B cell (primary cell): ENCODE measurements at regions not wholly inside any gene's neighbourhood (a gene's known extent, or its start where the extent isn't known, plus 50 kb on each side); places are given as distances from the start of the nearest gene placed in this dataset.

Experiments
- ATAC-seq: fragments of 200-7000 bp; cut with Tn5 transposase; one replicate; pipeline ENCODE4 v1.10.0; 2021; ENCODE audit warnings: low read depth, mild to moderate bottlenecking, moderate number of reproducible peaks, moderate library complexity
- CTCF ChIA-PET: fragments of 350-600 bp; sonication (Branson Sonifier 250); formaldehyde crosslinking; loops from one replicate; lab custom pipeline; 2021; ENCODE audit warnings: antibody characterized with exemption, inconsistent platforms; lab: Charles Lee
- POLR2A ChIA-PET: fragments of 350-600 bp; sonication (Branson Sonifier 250); formaldehyde crosslinking; loops from one replicate; lab custom pipeline; 2021; ENCODE audit warnings: antibody characterized with exemption; lab: Charles Lee
- DNase-seq: peaks from one replicate; pipeline ENCODE4 v3.0.0; 2013
- H2AFZ ChIP-seq: 2 replicates; pipeline ENCODE4 v1.6.1; 2012; ENCODE audit warnings: mild to moderate bottlenecking, low read depth, low read length; ENCODE audit not compliant: insufficient read depth, poor library complexity, severe bottlenecking
- H3K27ac ChIP-seq, 2 donors: 1 replicate in 1 of 2; 2 replicates in 1 of 2; pipeline ENCODE4 v1.5.1; 2012 to 2013; ENCODE audit warnings: low read length in 2 of 2, mild to moderate bottlenecking in 2 of 2, moderate library complexity in 1 of 2
- H3K27me3 ChIP-seq, 4 experiments: fragments of 200-600 bp in 1 of 4; sonication (generic) in 1 of 4; replicated peaks in 1 of 4; 1 replicate in 2 of 4; 2 replicates in 2 of 4; pipeline versions ENCODE4 v1.6.1 to v1.7.0; 2013 to 2016; ENCODE audit warnings: low read length in 3 of 4, mild to moderate bottlenecking in 2 of 4, mixed read lengths in 1 of 4, moderate library complexity in 1 of 4; ENCODE audit not compliant: insufficient read depth in 4 of 4, control insufficient read depth in 3 of 4; ENCODE audit errors: control extremely low read depth in 1 of 4
- H3K36me3 ChIP-seq, 2 experiments: replicated peaks in 1 of 2; 1 replicate in 1 of 2; 2 replicates in 1 of 2; pipeline versions ENCODE4 v1.6.1 to v1.7.1; 2013; ENCODE audit warnings: low read length in 1 of 2; ENCODE audit not compliant: insufficient read depth in 2 of 2, control insufficient read depth in 1 of 2; ENCODE audit errors: control extremely low read depth in 1 of 2, extremely low read depth in 1 of 2
- H3K4me1 ChIP-seq, 2 donors: fragments of 200-600 bp in 1 of 2; sonication (generic) in 1 of 2; 1 replicate in 1 of 2; 2 replicates in 1 of 2; pipeline versions ENCODE4 v1.5.1 to v1.6.1; 2013 to 2017; ENCODE audit warnings: low read length in 2 of 2; ENCODE audit not compliant: control insufficient read depth in 2 of 2, insufficient read depth in 2 of 2
- H3K4me2 ChIP-seq: replicated peaks from 2 replicates; pipeline ENCODE3; 2012; ENCODE audit warnings: mild to moderate bottlenecking, low read depth, low read length; ENCODE audit not compliant: poor library complexity, severe bottlenecking
- H3K4me3 ChIP-seq, 5 experiments: fragments of 200-600 bp in 1 of 5; sonication (generic) in 1 of 5; 1 replicate in 3 of 5; 2 replicates in 2 of 5; pipeline versions ENCODE4 v1.5.1 to v1.7.0; 2011 to 2016; ENCODE audit warnings: low read length in 4 of 5, mild to moderate bottlenecking in 4 of 5, low read depth in 2 of 5, control low read depth in 1 of 5, moderate library complexity in 1 of 5; ENCODE audit not compliant: insufficient read depth in 1 of 5; ENCODE audit errors: control extremely low read depth in 1 of 5, extremely low read depth in 1 of 5
- H3K79me2 ChIP-seq: fragments of 200-600 bp; sonication (generic); one replicate; pipeline ENCODE4 v1.6.0; 2016; ENCODE audit warnings: low read length; ENCODE audit not compliant: control insufficient read depth, insufficient read depth
- H3K9ac ChIP-seq: fragments of 200-600 bp; sonication (generic); 2 replicates; pipeline ENCODE4 v1.6.1; 2017; ENCODE audit warnings: mild to moderate bottlenecking, low read length, moderate library complexity
- H3K9me3 ChIP-seq, 3 donors: one replicate each; pipeline versions ENCODE4 v1.6.1 to v1.7.1; 2013; ENCODE audit warnings: low read length in 2 of 3; ENCODE audit not compliant: control insufficient read depth in 2 of 3, insufficient read depth in 1 of 3; ENCODE audit errors: control extremely low read depth in 1 of 3
- H4K20me1 ChIP-seq: 2 replicates; pipeline ENCODE4 v1.6.0; 2012; ENCODE audit warnings: mild to moderate bottlenecking, low read length; ENCODE audit not compliant: insufficient read depth, control insufficient read depth, poor library complexity, severe bottlenecking
- H3K27ac Mint-ChIP-seq: one replicate; pipeline ENCODE4 v1.8.0; 2021; ENCODE audit warnings: mixed read lengths
- H3K27me3 Mint-ChIP-seq: one replicate; pipeline ENCODE4 v1.8.0; 2021; ENCODE audit warnings: mixed read lengths
- H3K4me1 Mint-ChIP-seq: one replicate; pipeline ENCODE4 v1.8.0; 2021; ENCODE audit warnings: mixed read lengths
- H3K4me3 Mint-ChIP-seq: one replicate; pipeline ENCODE4 v1.8.0; 2021; ENCODE audit warnings: mixed read lengths
- H3K9me3 Mint-ChIP-seq: one replicate; pipeline ENCODE4 v1.8.0; 2022; ENCODE audit warnings: mixed read lengths; ENCODE audit not compliant: insufficient read depth
- EZH2 ChIP-seq: IDR thresholded peaks from 2 replicates; pipeline ENCODE4 v1.6.1; 2012; ENCODE audit warnings: borderline replicate concordance, low read depth, mild to moderate bottlenecking, moderate library complexity, low read length; ENCODE audit not compliant: insufficient read depth, poor library complexity, severe bottlenecking
- WGBS: methylation state at CpG from one replicate; pipeline ENCODE4 v1.1.5; 2013; ENCODE audit warnings: missing lambda C conversion rate; ENCODE audit not compliant: insufficient coverage; 5-methylcytosine and 5-hydroxymethylcytosine counted together
- intact Hi-C: fragments of 100-400 bp; cut with micrococcal nuclease; formaldehyde crosslinking; loops from one replicate; pipeline ENCODE4 v1.10.0; 2022
- TF ChIP-seq, protein P1 (sequence below): fragments of 200-600 bp; IDR thresholded peaks from one replicate; pipeline ENCODE4 v1.8.0; 2022; ENCODE audit warnings: antibody characterized with exemption, mild to moderate bottlenecking

DNA sequence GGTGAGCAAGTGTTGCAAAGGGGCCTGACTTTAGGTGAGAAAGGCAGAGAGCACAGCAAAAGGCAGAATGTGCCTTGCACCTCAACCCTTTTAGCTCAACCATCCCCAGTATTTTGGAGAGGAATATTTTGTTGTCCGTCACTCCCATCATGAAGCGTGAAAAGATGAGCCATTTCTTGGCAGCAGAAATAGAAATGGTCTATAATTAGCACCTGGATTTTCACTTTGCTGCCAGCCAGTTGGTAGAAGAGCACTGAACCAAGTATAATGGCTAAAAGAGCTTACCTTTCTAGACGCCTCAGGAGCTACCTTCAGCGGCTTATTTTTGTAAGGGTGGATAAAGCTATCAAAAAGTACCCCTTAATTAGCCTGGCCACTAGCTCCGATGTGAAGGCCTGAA lies 406.7 kb downstream of the OCA2 start:
- no peaks in the 10 kb centered on the region for H3K4me1 ChIP-seq
- intact Hi-C loops = no loop called here
- H3K27me3 ChIP-seq = no peaks in the 10 kb centered on the region
- Mint-ChIP-seq H3K27ac (no peak overlapping the region), H3K27me3 (no peaks in the 10 kb centered on the region), H3K4me3 (no peak overlapping the region), H3K9me3 (peaks cover 2% of the 10 kb centered on the region), H3K4me1 (no peaks in the 10 kb centered on the region)
- H3K27ac ChIP-seq = no peak overlapping the region
- H3K9me3 ChIP-seq = peaks cover 0 to 15% (median 0%) of the 10 kb centered on the region in 3 donors
- 100% methylated on average over 1 of the region's 5 CpGs for WGBS
- H3K36me3 ChIP-seq = no peaks in the 10 kb centered on the region
- DNase-seq = no peak
- no peaks in the 10 kb centered on the region for H4K20me1 ChIP-seq
- CTCF ChIA-PET = no interaction called here
- no peak overlapping the region for H3K4me3 ChIP-seq
- no peak overlapping the region for H2AFZ ChIP-seq
- H3K4me2 ChIP-seq = no peak overlapping the region
- no peak for ATAC-seq
- H3K9ac ChIP-seq = no peak overlapping the region
- TF ChIP-seq, protein P1, sequence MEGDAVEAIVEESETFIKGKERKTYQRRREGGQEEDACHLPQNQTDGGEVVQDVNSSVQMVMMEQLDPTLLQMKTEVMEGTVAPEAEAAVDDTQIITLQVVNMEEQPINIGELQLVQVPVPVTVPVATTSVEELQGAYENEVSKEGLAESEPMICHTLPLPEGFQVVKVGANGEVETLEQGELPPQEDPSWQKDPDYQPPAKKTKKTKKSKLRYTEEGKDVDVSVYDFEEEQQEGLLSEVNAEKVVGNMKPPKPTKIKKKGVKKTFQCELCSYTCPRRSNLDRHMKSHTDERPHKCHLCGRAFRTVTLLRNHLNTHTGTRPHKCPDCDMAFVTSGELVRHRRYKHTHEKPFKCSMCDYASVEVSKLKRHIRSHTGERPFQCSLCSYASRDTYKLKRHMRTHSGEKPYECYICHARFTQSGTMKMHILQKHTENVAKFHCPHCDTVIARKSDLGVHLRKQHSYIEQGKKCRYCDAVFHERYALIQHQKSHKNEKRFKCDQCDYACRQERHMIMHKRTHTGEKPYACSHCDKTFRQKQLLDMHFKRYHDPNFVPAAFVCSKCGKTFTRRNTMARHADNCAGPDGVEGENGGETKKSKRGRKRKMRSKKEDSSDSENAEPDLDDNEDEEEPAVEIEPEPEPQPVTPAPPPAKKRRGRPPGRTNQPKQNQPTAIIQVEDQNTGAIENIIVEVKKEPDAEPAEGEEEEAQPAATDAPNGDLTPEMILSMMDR = no peak
- POLR2A ChIA-PET = no interaction called here
- H3K79me2 ChIP-seq = no peaks in the 10 kb centered on the region

DNA sequence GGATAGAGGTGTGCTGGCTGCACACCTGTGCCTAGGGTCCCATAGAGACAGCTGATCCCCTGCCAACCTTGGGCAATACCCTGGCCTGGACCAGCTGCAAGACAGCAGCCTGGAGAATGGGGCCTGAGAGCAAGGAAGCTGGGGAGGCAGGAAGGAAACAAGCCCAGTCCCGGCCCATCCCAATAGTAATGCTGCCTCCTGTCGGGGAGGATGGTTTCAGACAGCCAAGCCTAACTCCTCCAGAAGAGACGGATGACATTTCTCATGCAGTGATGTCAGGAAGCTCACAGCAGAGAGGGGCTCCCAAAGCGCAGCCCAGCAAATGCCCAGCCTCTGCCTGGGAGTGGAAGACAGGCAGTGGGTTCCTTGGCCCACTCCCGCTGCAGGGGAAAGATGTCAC lies 408.8 kb downstream of the OCA2 start:
- Histone ChIP-seq H2AFZ (no peak overlapping the region), H3K36me3 (no peaks in the 10 kb centered on the region), H4K20me1 (no peaks in the 10 kb centered on the region), H3K27ac (no peak overlapping the region), H3K9ac (no peak overlapping the region), H3K4me3 (no peak overlapping the region), H3K4me1 (no peaks in the 10 kb centered on the region), H3K9me3 (peaks cover 0 to 13% (median 0%) of the 10 kb centered on the region in 3 donors), H3K4me2 (no peak overlapping the region), H3K79me2 (no peaks in the 10 kb centered on the region), H3K27me3 (no peaks in the 10 kb centered on the region)
- intact Hi-C loops = no loop called here
- Mint-ChIP-seq H3K4me1 (no peaks in the 10 kb centered on the region), H3K27ac (no peak overlapping the region), H3K4me3 (no peak overlapping the region), H3K27me3 (no peaks in the 10 kb centered on the region), H3K9me3 (peaks cover 2% of the 10 kb centered on the region)
- no peak for ATAC-seq
- 79% methylated on average over 5 of the region's 5 CpGs for WGBS
- DNase-seq = no peak
- no peak for TF ChIP-seq EZH2
- TF ChIP-seq, protein P1 = no peak
- ChIA-PET CTCF (no interaction called here), POLR2A (no interaction called here)
